ENCODE measurements at regions not wholly inside any gene's neighbourhood (a gene's known extent, or its start where the extent isn't known, plus 50 kb on each side); places are given as distances from the start of the nearest gene placed in this dataset.

DNA sequence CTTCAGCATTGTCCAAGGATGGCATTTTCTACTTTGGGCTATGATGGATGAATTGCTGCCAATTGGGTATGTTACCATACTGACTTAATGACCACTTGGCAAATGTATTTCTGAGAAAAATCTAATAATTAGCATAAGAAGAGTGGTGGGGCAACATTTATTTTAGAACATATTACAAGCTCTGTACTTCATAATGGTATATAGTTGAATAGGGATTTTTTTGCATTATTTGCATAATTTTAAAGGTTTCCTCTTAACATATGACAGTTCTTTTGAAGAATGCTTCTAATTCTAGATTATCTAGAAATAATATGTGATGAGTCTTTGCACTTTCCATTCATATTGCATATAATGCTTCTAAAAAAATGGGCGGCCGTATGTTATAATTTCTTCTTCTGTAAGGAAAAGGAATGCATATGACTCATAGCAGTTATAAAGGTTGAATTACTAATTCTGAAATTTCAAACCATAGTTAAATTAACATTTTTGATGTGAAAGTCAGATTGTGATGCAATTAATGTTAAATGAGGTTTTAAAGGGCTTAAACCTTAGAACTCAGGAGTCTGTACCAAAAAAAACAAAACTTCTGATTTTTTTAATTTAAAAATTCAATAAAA is 1652.3 kb upstream of the SLC39A10 start:
- Histone ChIP-seq H3K4me3 (ENCODE audit: low read length) (no peak overlapping the region), H3K79me2 (ENCODE audit: low read length) (no peaks in the 10 kb centered on the region), H3K4me2 (ENCODE audit: low read length) (no peak overlapping the region), H3K9me3 (ENCODE audit: insufficient read depth, low read length) (no peaks in the 10 kb centered on the region), H3K27me3 (ENCODE audit: low read depth, low read length) (no peaks in the 10 kb centered on the region), H3K4me1 (ENCODE audit: low read length) (no peaks in the 10 kb centered on the region), H3K27ac (ENCODE audit: low read length) (no peak overlapping the region), H4K20me1 (ENCODE audit: insufficient read depth, low read length) (no peaks in the 10 kb centered on the region), H3K9ac (ENCODE audit: low read length) (no peak overlapping the region), H2AFZ (ENCODE audit: low read depth, low read length) (no peak overlapping the region), H3K36me3 (replicated peaks; ENCODE audit: low read depth, low read length) (peaks cover 2% of the 10 kb centered on the region)
- TF ChIP-seq EZH2phosphoT487 (IDR thresholded peaks at IDR 0.05; ENCODE audit: low read depth), result no peak
- TF ChIP-seq, protein P1, sequence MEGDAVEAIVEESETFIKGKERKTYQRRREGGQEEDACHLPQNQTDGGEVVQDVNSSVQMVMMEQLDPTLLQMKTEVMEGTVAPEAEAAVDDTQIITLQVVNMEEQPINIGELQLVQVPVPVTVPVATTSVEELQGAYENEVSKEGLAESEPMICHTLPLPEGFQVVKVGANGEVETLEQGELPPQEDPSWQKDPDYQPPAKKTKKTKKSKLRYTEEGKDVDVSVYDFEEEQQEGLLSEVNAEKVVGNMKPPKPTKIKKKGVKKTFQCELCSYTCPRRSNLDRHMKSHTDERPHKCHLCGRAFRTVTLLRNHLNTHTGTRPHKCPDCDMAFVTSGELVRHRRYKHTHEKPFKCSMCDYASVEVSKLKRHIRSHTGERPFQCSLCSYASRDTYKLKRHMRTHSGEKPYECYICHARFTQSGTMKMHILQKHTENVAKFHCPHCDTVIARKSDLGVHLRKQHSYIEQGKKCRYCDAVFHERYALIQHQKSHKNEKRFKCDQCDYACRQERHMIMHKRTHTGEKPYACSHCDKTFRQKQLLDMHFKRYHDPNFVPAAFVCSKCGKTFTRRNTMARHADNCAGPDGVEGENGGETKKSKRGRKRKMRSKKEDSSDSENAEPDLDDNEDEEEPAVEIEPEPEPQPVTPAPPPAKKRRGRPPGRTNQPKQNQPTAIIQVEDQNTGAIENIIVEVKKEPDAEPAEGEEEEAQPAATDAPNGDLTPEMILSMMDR (IDR thresholded peaks at IDR 0.05; ENCODE audit: low read depth, low read length), result no peak

DNA sequence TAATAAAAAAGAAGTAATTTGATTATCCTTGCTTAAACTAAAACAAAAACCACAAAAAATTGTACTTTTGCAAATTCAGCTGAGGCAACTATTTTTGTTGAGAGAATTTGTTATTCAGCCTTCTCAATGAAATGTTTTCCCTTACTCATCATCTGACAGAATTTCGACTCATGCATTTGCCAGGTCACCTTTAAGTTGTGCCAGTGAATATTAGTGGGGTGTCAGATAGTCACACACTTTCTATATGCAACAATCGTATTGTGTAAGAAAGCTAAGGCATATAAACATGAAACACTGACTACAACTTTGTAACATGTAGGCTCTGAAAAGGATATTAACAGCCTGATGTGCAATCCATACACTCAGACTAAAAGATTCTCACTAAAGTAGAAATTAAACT is 1653.1 kb upstream of the SLC39A10 start:
- no peaks in the 10 kb centered on the region for H3K79me2 ChIP-seq (ENCODE audit: low read length)

DNA sequence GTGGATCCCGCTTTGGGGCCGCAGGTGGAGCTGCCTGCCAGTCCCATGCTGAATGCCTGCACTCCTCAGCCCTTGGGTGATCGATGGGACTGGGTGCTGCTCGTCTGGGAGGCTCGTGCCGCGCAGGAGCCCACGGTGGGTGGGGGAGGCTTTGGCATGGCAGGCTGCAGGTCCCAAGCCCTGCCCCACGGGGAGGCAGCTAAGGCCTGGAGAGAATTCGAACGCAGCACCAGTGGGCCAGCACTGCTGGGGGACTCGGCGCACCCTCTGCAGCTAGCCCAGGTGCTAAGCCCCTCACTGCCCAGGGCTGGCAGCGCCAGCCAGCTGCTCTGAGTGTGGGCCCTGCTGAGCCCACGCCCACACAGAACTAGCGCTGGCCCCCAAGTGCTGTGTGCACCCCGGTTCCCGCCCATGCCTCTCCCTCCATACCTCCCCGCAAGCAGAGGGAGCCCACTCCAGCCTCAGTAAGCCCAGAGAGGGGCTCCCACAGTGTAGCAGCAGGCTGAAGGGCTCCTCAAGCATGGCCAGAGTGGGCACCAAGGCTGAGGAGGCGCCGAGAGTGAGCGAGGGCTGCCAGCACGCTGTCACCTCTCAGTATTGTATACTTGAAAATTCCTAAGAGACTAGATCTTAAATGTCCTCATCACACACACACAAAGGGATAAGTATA is 1654.2 kb upstream of the SLC39A10 start:
- Histone ChIP-seq H3K4me3 (ENCODE audit: low read length) (no peak overlapping the region), H4K20me1 (ENCODE audit: insufficient read depth, low read length) (no peaks in the 10 kb centered on the region), H3K4me2 (ENCODE audit: low read length) (no peak overlapping the region), H3K4me1 (ENCODE audit: low read length) (no peaks in the 10 kb centered on the region), H3K27ac (ENCODE audit: low read length) (no peak overlapping the region), H3K79me2 (ENCODE audit: low read length) (no peaks in the 10 kb centered on the region), H3K9ac (ENCODE audit: low read length) (no peak overlapping the region), H2AFZ (ENCODE audit: low read depth, low read length) (no peak overlapping the region), H3K36me3 (replicated peaks; ENCODE audit: low read depth, low read length) (peaks cover 2% of the 10 kb centered on the region), H3K27me3 (ENCODE audit: low read depth, low read length) (no peaks in the 10 kb centered on the region), H3K9me3 (ENCODE audit: insufficient read depth, low read length) (no peaks in the 10 kb centered on the region)
- TF ChIP-seq EZH2phosphoT487 (IDR thresholded peaks at IDR 0.05; ENCODE audit: low read depth), result no peak
- TF ChIP-seq, protein P1 (IDR thresholded peaks at IDR 0.05; ENCODE audit: low read depth, low read length), result no peak

More for the DNA sequence above, 1653.1 kb upstream of the SLC39A10 start:
- no peaks in the 10 kb centered on the region for H3K4me1 ChIP-seq (ENCODE audit: low read length)
- peaks cover 2% of the 10 kb centered on the region for H3K36me3 ChIP-seq (replicated peaks; ENCODE audit: low read depth, low read length)
- no peak overlapping the region for H2AFZ ChIP-seq (ENCODE audit: low read depth, low read length)
- no peaks in the 10 kb centered on the region for H3K27me3 ChIP-seq (ENCODE audit: low read depth, low read length)
- H3K4me2 ChIP-seq (ENCODE audit: low read length), result no peak overlapping the region
- no peaks in the 10 kb centered on the region for H3K9me3 ChIP-seq (ENCODE audit: insufficient read depth, low read length)
- no peaks in the 10 kb centered on the region for H4K20me1 ChIP-seq (ENCODE audit: insufficient read depth, low read length)
- no peak for TF ChIP-seq EZH2phosphoT487 (IDR thresholded peaks at IDR 0.05; ENCODE audit: low read depth)
- TF ChIP-seq, protein P1 (IDR thresholded peaks at IDR 0.05; ENCODE audit: low read depth, low read length), result no peak
- H3K4me3 ChIP-seq (ENCODE audit: low read length), result no peak overlapping the region
- H3K9ac ChIP-seq (ENCODE audit: low read length), result no peak overlapping the region
- no peak overlapping the region for H3K27ac ChIP-seq (ENCODE audit: low read length)

DNA sequence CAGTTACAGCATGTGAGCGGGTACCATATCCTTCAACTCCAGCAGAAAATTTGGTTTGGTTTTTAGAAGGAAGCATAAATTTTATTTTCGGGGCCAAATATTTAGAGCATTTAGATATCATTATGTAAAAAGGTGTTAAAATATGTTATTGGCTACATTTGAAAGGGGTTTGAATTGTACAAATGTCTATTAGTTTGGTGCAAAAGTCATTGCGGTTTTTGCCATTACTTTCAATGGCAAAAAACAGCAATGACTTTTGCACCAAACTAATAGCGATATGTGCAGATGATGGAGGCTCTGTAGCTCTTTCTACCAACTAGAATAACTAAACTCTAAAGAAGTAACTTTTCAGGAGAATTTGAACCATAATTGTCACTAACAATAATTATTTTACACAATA is 1666.2 kb upstream of the SLC39A10 start:
- TF ChIP-seq, protein P1 (IDR thresholded peaks at IDR 0.05; ENCODE audit: low read depth, low read length), result no peak
- TF ChIP-seq EZH2phosphoT487 (IDR thresholded peaks at IDR 0.05; ENCODE audit: low read depth), result no peak
- H3K27me3 ChIP-seq (ENCODE audit: low read depth, low read length), result no peaks in the 10 kb centered on the region
- no peak overlapping the region for H2AFZ ChIP-seq (ENCODE audit: low read depth, low read length)
- no peak overlapping the region for H3K4me2 ChIP-seq (ENCODE audit: low read length)
- no peaks in the 10 kb centered on the region for H4K20me1 ChIP-seq (ENCODE audit: insufficient read depth, low read length)
- H3K9me3 ChIP-seq (ENCODE audit: insufficient read depth, low read length), result no peaks in the 10 kb centered on the region
- no peaks in the 10 kb centered on the region for H3K4me1 ChIP-seq (ENCODE audit: low read length)
- H3K9ac ChIP-seq (ENCODE audit: low read length), result no peak overlapping the region
- no peak overlapping the region for H3K27ac ChIP-seq (ENCODE audit: low read length)
- no peaks in the 10 kb centered on the region for H3K36me3 ChIP-seq (replicated peaks; ENCODE audit: low read depth, low read length)
- H3K4me3 ChIP-seq (ENCODE audit: low read length), result no peak overlapping the region
- no peaks in the 10 kb centered on the region for H3K79me2 ChIP-seq (ENCODE audit: low read length)
